T-helper 17 cell (primary cell): ENCODE measurements at regions not wholly inside any gene's neighbourhood (a gene's known extent, or its start where the extent isn't known, plus 50 kb on each side); places are given as distances from the start of the nearest gene placed in this dataset.

ENCODE experiments used
- ATAC-seq: fragments of 150-1000 bp; cut with Tn5 transposase; 2 replicates; pipeline ENCODE4 v1.10.0; 2021; ENCODE audit warnings: mild to moderate bottlenecking, moderate library complexity
- DNase-seq, 3 donors: peaks; one replicate each; pipeline versions ENCODE4 v3.0.0 to v3.0.0-alpha.2; 2020 to 2021
- H3K9me3 ChIP-seq: one replicate; pipeline ENCODE4 v1.7.0; 2013; ENCODE audit warnings: low read length, mild to moderate bottlenecking; ENCODE audit not compliant: control insufficient read depth, poor library complexity, severe bottlenecking
- H3K27ac Mint-ChIP-seq: one replicate; pipeline ENCODE4 v1.8.0; 2022; ENCODE audit warnings: mild to moderate bottlenecking, moderate library complexity, mixed read lengths
- H3K27me3 Mint-ChIP-seq: one replicate; pipeline ENCODE4 v1.8.0; 2022; ENCODE audit warnings: mixed read lengths
- H3K36me3 Mint-ChIP-seq: one replicate; pipeline ENCODE4 v1.8.0; 2022; ENCODE audit warnings: low read depth, mixed read lengths
- H3K4me1 Mint-ChIP-seq: one replicate; pipeline ENCODE4 v1.8.0; 2022; ENCODE audit warnings: mild to moderate bottlenecking, mixed read lengths
- H3K4me3 Mint-ChIP-seq: one replicate; pipeline ENCODE4 v1.8.0; 2022; ENCODE audit warnings: mild to moderate bottlenecking, moderate library complexity, mixed read lengths

DNA sequence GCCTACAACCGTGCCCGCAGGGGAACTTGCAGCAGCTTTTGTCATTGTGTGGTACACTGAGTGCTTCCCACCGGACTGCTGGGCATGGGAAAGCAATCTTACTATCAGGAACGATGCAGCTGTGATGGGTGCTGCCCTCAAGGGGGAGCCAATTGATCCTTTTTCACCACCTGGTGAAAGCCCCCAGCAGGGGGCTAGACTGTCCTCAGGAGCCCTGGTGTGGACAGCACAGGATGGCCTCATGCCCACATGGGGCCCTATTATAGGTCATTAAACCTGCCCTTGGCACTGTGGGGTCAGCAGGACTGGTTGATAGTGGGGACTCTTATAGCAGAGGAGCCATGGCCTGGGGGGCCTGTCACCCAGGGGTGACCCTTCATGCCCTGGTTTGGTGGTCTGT lies 172.2 kb downstream of the GLI2 start:
- Mint-ChIP-seq H3K4me1 (no peaks in the 10 kb centered on the region), H3K4me3 (no peak overlapping the region), H3K27ac (no peak overlapping the region), H3K36me3 (no peaks in the 10 kb centered on the region), H3K27me3 (peaks cover 20% of the 10 kb centered on the region)
- H3K9me3 ChIP-seq, result no peaks in the 10 kb centered on the region
- ATAC-seq (no peak), DNase-seq (no peak)

DNA sequence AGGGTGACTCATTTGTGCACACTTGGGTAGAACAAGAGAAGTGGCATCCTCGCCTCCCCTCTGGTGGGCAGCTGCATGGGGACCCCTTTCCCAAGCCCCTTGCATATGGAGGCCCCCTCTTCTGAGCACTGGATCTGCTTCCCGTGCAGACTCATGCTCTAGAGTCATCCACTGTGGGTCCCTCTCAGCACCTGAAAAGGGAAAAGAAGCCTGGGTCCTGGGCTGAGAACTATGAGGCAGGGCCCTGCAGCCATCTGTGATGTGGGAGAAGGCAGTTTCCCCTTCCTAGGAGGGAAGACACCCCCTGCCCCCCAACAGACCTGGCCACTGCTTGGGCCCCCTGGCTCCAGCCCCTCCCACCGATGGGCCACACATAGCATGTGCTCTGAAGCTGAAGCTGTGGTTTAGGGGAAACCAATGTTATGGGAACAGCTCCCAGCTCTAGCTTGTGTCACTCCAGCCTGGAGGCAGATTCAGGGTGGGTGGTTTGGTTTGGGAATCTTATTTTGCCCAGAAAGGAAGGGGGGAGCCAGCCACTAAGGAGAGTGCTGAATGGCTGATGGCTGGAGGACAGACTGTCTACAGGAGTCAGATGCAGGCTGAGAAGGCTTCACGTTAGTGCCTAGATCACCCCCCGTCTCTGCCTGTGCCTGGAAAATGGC lies 172.8 kb downstream of the GLI2 start:
- Mint-ChIP-seq H3K27ac (no peak overlapping the region), H3K36me3 (no peaks in the 10 kb centered on the region), H3K27me3 (peaks cover 18% of the 10 kb centered on the region), H3K4me1 (no peaks in the 10 kb centered on the region), H3K4me3 (no peak overlapping the region)
- no peak for ATAC-seq
- DNase-seq, result no peak
- H3K9me3 ChIP-seq, result no peaks in the 10 kb centered on the region

DNA sequence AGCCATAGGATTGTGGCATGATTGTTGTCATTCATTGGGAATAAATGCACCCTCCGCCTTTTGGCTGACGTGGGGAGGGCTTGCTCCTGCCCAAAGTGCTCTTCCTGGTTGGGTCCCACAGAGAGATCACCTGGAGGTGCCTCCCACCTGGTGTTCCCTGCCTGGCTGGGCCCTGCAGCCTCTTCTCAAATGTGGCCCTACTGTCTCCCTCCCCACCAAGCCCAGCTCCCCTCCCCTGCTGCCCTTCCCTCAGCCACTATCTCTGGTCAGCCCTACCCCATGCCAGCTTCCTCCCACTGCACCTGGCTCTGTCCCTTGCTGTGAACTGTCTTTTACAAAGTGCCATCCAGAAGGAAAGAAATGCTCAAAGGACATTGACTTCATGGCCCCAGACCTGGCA lies 173.4 kb downstream of the GLI2 start:
- no peak for DNase-seq

DNA sequence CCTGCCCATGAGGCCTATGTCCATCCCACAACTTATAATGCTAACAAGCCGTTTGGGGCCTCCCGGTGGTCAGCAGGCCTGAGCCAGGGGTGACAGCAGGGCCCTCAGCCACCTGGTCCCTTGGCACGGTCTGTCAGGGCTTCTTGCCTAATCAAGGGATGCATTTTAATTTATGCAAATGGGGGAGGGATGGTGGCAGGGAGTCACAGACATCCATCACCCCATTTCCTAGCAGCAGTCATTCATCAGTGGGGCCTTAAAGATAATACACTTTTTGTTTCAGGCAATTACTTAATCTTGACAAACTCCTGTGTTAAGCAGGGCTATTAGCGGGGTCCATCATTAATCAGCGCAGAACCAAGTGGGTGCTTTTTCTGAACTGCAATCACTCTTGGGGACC lies 174.5 kb downstream of the GLI2 start:
- H3K27me3 Mint-ChIP-seq, result peaks cover 11% of the 10 kb centered on the region
- no peak overlapping the region for H3K4me3 Mint-ChIP-seq
- no peak overlapping the region for H3K27ac Mint-ChIP-seq
- H3K9me3 ChIP-seq, result no peaks in the 10 kb centered on the region
- ATAC-seq (no peak), DNase-seq (no peak)
- H3K36me3 Mint-ChIP-seq, result no peaks in the 10 kb centered on the region
- no peaks in the 10 kb centered on the region for H3K4me1 Mint-ChIP-seq

More for the DNA sequence above, 173.4 kb downstream of the GLI2 start:
- H3K4me3 Mint-ChIP-seq, result no peak overlapping the region
- H3K9me3 ChIP-seq, result no peaks in the 10 kb centered on the region
- H3K27me3 Mint-ChIP-seq, result peaks cover 18% of the 10 kb centered on the region
- no peak overlapping the region for H3K27ac Mint-ChIP-seq
- ATAC-seq, result no peak
- H3K4me1 Mint-ChIP-seq, result no peaks in the 10 kb centered on the region
- no peaks in the 10 kb centered on the region for H3K36me3 Mint-ChIP-seq

DNA sequence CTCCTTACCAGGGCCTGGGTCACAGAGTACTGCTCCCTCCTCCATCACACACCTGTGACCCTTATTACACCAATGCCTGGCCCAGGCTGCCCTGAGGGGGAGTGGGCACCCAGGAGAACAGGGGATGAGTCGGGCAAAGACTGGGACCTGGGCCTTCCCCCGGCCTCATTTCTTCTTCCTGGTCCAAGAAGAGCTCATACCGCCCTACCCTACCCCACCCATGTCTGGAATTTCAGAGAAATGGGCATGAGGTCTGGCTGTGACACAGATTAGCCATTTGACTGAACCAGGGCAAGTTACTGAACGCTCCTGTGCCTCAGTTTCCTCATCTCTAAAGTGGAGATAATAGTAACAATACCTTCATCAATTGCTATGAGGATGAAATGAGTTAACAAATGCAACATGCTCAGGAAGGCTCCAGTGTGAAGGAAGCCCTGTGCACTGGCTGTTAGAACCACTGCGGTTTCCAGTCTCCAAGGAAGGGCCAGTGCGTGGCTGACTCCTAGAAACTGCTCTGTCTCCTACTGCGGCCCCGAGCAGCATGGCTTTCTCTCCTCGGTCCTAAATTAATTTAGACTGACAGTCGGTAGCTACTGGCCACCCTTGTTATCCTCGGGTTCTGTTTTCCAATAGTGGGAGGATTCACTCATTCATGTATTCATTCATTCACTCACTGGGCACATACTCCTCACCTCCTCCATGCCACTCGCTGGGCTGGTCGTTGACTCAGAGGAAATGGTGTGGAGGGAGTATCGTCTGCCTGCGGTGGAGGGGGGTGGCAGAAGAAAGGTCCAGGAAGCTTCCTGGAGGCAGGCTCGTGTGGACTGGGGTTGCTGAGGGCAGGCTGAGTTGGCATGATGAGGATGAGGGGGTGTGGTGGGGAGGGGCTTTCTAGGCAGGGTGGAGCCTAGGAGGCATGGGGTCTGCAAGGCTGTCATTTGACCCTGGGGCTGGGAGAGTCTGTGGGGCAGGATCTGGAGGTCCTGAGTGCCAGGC lies 175.6 kb downstream of the GLI2 start:
- Mint-ChIP-seq H3K4me1 (peaks cover 2% of the 10 kb centered on the region), H3K36me3 (no peaks in the 10 kb centered on the region), H3K4me3 (no peak overlapping the region), H3K27me3 (peaks cover 17% of the 10 kb centered on the region), H3K27ac (no peak overlapping the region)
- ATAC-seq, result no peak
- no peak for DNase-seq
- H3K9me3 ChIP-seq, result no peaks in the 10 kb centered on the region

DNA sequence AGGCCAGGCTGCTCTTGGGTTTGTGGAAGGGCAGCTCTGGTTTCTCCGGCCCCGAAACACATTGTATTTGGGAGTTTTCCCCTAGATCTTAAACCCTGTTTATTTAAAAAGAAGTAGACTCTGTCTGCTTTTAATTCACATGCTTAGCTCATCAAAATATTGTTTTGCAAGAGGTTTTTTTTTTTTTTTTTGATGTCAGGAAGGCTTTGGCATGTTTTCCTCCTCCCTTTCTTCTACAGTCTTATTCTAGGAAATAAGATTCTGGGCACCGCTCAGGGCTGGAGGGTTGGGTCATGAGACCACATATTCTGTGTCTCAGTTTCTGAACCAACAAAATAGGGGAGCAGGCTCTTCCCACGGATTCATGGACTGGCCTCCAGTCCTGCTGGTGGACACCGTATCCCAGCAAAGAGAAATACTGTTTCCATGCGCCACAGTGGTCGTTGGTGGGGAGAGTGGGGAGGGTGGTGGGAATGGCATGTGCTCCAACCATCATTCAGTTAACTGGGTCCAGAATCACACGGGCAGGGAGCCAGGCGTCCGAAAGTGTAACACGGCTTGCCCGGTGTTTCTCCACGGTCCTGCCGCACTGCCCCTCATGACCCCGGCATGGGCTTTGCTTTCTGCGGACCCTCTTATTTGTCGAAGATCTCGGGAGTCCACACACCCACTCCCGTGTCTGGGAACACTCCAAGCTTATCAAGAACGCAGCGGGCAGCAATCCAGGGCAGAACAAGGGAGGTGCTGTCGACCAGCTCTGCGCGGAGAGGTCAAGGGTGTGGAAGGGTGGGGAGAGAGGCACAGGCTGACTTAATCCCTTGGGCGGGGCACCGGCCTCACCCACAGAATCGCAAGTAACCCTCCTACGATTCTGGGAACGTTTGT lies 176.7 kb downstream of the GLI2 start:
- Mint-ChIP-seq H3K27me3 (peaks cover 9% of the 10 kb centered on the region), H3K4me3 (no peak overlapping the region)
- no peak for ATAC-seq

DNA sequence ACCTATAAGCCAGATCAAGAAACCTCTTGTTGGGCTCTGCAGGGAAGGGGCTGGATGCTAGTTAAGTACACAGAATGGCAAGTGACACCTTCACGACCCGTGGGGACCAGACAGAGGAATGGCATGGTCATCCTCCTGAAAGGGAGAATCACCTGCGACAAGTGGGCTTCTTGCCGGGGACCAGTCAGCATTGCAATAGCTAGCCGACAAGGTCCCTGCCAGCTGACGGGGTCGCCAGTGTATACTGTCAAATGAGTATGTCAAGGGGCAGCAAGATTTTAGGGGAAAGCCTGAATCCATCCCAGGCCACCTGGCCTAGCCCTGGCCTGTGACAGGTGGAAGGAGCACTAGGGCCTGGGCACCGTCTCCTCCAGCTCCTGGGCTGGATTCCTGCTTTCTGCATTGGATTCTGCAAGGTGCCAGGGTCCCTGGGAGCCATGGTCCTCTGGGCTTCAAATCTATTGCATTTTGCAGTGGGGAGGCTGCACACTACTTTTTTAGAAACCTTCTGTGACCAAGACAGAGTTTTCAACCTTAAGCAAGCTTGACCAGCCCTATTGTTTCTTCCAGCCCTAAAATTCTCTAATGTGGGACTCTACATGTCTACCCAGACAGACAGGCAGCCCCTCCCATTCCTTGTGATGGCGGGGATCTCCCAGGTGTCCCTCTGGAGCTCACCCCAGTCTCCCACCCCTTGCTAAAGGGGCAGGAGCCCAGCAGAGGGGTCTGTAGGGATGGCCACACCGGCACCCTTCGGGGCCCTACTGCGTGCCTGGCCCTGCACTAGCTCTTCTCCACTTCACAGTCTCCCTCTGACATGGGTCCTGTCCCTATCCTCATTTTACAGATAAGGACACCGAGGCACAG lies 178.5 kb downstream of the GLI2 start:
- H3K36me3 Mint-ChIP-seq, result no peaks in the 10 kb centered on the region
- no peak overlapping the region for H3K4me3 Mint-ChIP-seq
- no peak for DNase-seq

More for the DNA sequence above, 176.7 kb downstream of the GLI2 start:
- H3K36me3 Mint-ChIP-seq, result no peaks in the 10 kb centered on the region
- H3K27ac Mint-ChIP-seq, result no peak overlapping the region
- H3K4me1 Mint-ChIP-seq, result peaks cover 2% of the 10 kb centered on the region
- no peaks in the 10 kb centered on the region for H3K9me3 ChIP-seq
- DNase-seq, result no peak

DNA sequence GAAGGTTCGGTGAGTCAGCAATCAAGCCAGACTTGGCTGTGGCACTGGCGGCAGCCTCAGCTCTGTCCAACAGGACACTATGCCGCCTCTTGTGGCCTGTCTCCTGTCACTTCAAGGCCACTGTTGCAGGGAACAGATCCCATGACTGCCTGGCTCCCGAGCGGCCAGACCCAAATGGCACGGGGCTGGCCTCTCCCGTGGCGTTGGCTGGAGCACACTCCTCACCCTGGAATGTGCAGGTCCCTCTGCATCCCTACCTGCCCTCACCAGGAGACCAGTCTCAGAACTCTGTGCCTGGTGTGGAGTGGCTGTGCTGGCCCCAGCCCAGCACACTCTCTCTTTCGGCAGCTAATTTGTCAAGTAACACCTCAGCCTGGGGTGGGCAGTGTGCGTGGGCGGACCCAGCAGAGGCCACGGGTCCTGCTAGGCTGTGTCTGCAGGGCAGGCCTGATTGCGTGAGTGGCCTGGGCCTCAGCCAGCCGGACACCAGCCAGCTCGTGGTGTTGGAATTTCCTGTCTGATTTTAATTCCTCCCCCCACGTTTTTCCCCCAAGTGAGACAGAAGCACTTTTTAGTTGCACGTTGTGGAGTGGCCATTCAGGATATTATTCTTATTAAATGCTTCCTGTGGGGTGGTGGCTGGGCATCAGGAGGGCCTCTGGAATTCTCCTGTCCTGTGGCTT lies 179.3 kb downstream of the GLI2 start:
- no peaks in the 10 kb centered on the region for H3K9me3 ChIP-seq
- ATAC-seq (no peak), DNase-seq (no peak)
- H3K27me3 Mint-ChIP-seq, result peaks cover 9% of the 10 kb centered on the region
- H3K4me1 Mint-ChIP-seq, result peaks cover 2% of the 10 kb centered on the region
- no peaks in the 10 kb centered on the region for H3K36me3 Mint-ChIP-seq
- H3K4me3 Mint-ChIP-seq, result no peak overlapping the region
- H3K27ac Mint-ChIP-seq, result no peak overlapping the region

More for the DNA sequence above, 178.5 kb downstream of the GLI2 start:
- peaks cover 2% of the 10 kb centered on the region for H3K4me1 Mint-ChIP-seq
- H3K27me3 Mint-ChIP-seq, result peaks cover 6% of the 10 kb centered on the region
- no peaks in the 10 kb centered on the region for H3K9me3 ChIP-seq
- no peak overlapping the region for H3K27ac Mint-ChIP-seq
- ATAC-seq, result no peak

DNA sequence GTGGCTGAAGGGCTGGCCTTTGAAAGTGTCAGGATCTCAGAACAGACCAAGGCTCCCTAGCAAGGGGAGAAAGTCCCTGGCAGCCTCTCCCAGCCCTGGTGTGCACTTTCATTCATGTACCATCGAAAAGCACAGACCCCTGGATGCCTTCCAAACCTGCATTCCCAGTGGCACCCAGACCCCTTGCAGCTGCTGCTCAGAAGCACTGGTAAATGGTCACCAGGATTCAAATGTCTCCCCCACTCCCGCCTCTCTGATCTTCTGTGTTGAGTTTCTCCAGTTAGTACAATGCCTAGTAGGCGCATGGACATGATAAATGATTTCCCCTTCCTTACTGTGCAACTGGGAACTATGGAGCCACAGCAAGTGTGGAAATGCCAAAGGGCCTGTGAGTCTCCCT lies 180.0 kb downstream of the GLI2 start:
- Mint-ChIP-seq H3K27ac (no peak overlapping the region), H3K36me3 (no peaks in the 10 kb centered on the region), H3K4me3 (no peak overlapping the region), H3K4me1 (peaks cover 2% of the 10 kb centered on the region), H3K27me3 (peaks cover 14% of the 10 kb centered on the region)
- no peaks in the 10 kb centered on the region for H3K9me3 ChIP-seq
- ATAC-seq (no peak), DNase-seq (no peak)

DNA sequence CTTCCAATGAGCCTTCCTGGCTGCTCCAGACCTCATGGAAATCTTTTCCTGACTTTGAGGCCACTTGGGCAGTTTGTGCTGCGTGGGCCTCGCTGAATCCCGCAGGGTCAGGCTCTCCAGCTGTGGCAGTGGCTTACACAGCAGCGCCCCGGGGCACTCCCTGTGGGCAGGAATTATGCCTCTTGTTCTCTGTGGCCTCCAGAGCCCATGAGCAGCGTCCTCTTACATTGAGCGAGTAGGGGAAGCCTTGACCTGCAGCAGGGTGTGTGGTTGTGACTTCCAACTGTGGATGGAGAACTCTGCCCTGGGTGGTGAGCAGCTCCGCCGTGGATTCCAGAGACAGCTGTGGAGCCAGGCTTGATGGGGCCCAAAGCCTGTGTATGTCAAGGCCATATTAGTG lies 180.8 kb downstream of the GLI2 start:
- DNase-seq (no peak), ATAC-seq (no peak)
- Mint-ChIP-seq H3K36me3 (no peaks in the 10 kb centered on the region), H3K27me3 (peaks cover 14% of the 10 kb centered on the region), H3K4me1 (peaks cover 2% of the 10 kb centered on the region), H3K27ac (no peak overlapping the region), H3K4me3 (no peak overlapping the region)
- H3K9me3 ChIP-seq, result no peaks in the 10 kb centered on the region

DNA sequence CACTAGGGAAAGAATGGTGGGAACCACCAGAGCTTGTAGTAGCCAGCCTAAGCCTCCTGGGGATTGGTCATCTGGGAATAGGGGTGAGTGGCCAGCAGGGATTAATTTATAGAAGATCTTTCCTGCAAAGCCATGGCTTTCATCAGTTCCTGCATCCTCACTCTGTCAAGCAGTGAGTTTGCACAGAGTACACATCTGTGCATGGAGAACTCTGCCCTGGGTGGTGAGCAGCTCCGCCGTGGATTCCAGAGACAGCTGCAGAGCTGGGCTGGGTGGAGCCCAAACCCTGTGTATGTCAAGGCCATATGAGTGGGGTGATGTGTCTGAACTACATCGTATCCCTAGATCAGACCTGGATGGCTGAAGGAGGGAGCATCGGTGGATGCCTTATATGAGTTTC lies 182.2 kb downstream of the GLI2 start:
- DNase-seq (no peak), ATAC-seq (no peak)
- peaks cover 14% of the 10 kb centered on the region for H3K27me3 Mint-ChIP-seq
- H3K4me1 Mint-ChIP-seq, result peaks cover 2% of the 10 kb centered on the region
- H3K27ac Mint-ChIP-seq, result no peak overlapping the region
- H3K36me3 Mint-ChIP-seq, result no peaks in the 10 kb centered on the region
- H3K4me3 Mint-ChIP-seq, result no peak overlapping the region
- no peaks in the 10 kb centered on the region for H3K9me3 ChIP-seq

DNA sequence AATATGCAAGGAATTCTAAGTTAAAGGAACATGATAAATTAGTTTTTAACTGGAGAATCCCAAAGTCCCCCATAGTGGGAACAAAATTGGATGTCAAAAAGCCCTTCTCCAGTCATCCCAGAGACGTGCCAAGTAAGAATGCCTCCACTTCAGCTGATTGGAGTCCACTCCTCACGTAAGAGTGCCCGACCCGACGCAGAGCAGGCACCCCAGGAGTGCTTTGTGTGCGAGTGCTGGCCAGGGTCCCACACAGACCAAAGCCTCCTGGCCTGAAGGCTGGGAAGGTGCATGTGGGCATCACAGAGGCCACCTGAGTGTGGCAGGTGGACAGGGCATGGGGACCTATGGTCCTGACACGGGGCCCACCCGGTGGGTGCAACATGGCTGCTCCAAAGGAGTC lies 183.5 kb downstream of the GLI2 start:
- H3K9me3 ChIP-seq, result no peaks in the 10 kb centered on the region
- no peak overlapping the region for H3K27ac Mint-ChIP-seq
- no peak overlapping the region for H3K4me3 Mint-ChIP-seq
- H3K4me1 Mint-ChIP-seq, result peaks cover 2% of the 10 kb centered on the region
- peaks cover 14% of the 10 kb centered on the region for H3K27me3 Mint-ChIP-seq
- H3K36me3 Mint-ChIP-seq, result no peaks in the 10 kb centered on the region
- DNase-seq (no peak), ATAC-seq (no peak)
